ENCODE measurements at regions not wholly inside any gene's neighbourhood (a gene's known extent, or its start where the extent isn't known, plus 50 kb on each side); places are given as distances from the start of the nearest gene placed in this dataset.

GRCh38 chr21:39061766-39062165, 121.5 kb downstream of the PSMG1 start:
- no peaks in the 10 kb centered on the region for H3K36me3 ChIP-seq (replicated peaks; ENCODE audit: control insufficient read depth, insufficient read depth, low read length)
- H3K27me3 ChIP-seq (ENCODE audit: control insufficient read depth, insufficient read depth, low read length): no peaks in the 10 kb centered on the region
- no peak for DNase-seq
- H3K4me3 ChIP-seq (ENCODE audit: insufficient read depth, low read depth, low read length): no peak overlapping the region

- Histone ChIP-seq H3K4me3 (ENCODE audit: insufficient read depth, low read depth, low read length) (no peak overlapping the region), H3K27me3 (ENCODE audit: control insufficient read depth, insufficient read depth, low read length) (no peaks in the 10 kb centered on the region), H3K36me3 (replicated peaks; ENCODE audit: control insufficient read depth, insufficient read depth, low read length) (no peaks in the 10 kb centered on the region)
- DNase-seq: no peak
Measured at GRCh38 chr21:39060485-39061083, 122.7 kb downstream of the PSMG1 start.

GRCh38 chr21:39057121-39057520, 126.1 kb downstream of the PSMG1 start:
- DNase-seq: no peak
- no peaks in the 10 kb centered on the region for H3K27me3 ChIP-seq (ENCODE audit: control insufficient read depth, insufficient read depth, low read length)
- H3K4me3 ChIP-seq (ENCODE audit: insufficient read depth, low read depth, low read length): no peak overlapping the region
- H3K36me3 ChIP-seq (replicated peaks; ENCODE audit: control insufficient read depth, insufficient read depth, low read length): no peaks in the 10 kb centered on the region

- H3K27me3 ChIP-seq (ENCODE audit: control insufficient read depth, insufficient read depth, low read length): no peaks in the 10 kb centered on the region
- H3K4me3 ChIP-seq (ENCODE audit: insufficient read depth, low read depth, low read length): no peak overlapping the region
- no peak for DNase-seq
- H3K36me3 ChIP-seq (replicated peaks; ENCODE audit: control insufficient read depth, insufficient read depth, low read length): no peaks in the 10 kb centered on the region
Measured at GRCh38 chr21:39056636-39057035, 126.6 kb downstream of the PSMG1 start.

GRCh38 chr21:39055167-39055767, 128.0 kb downstream of the PSMG1 start:
- no peaks in the 10 kb centered on the region for H3K36me3 ChIP-seq (replicated peaks; ENCODE audit: control insufficient read depth, insufficient read depth, low read length)
- no peak for DNase-seq

GRCh38 chr21:39054066-39054465, 129.2 kb downstream of the PSMG1 start:
- Histone ChIP-seq H3K27me3 (ENCODE audit: control insufficient read depth, insufficient read depth, low read length) (no peaks in the 10 kb centered on the region), H3K36me3 (replicated peaks; ENCODE audit: control insufficient read depth, insufficient read depth, low read length) (no peaks in the 10 kb centered on the region), H3K4me3 (ENCODE audit: insufficient read depth, low read depth, low read length) (no peak overlapping the region)
- no peak for DNase-seq

More at GRCh38 chr21:39055167-39055767, 128.0 kb downstream of the PSMG1 start:
- H3K4me3 ChIP-seq (ENCODE audit: insufficient read depth, low read depth, low read length): no peak overlapping the region
- no peaks in the 10 kb centered on the region for H3K27me3 ChIP-seq (ENCODE audit: control insufficient read depth, insufficient read depth, low read length)

- Histone ChIP-seq H3K27me3 (ENCODE audit: control insufficient read depth, insufficient read depth, low read length) (no peaks in the 10 kb centered on the region), H3K36me3 (replicated peaks; ENCODE audit: control insufficient read depth, insufficient read depth, low read length) (no peaks in the 10 kb centered on the region), H3K4me3 (ENCODE audit: insufficient read depth, low read depth, low read length) (no peak overlapping the region)
- no peak for DNase-seq
Measured at GRCh38 chr21:39053126-39053525, 130.1 kb downstream of the PSMG1 start.

GRCh38 chr21:39052718-39053117, 130.5 kb downstream of the PSMG1 start:
- DNase-seq: no peak
- Histone ChIP-seq H3K36me3 (replicated peaks; ENCODE audit: control insufficient read depth, insufficient read depth, low read length) (no peaks in the 10 kb centered on the region), H3K4me3 (ENCODE audit: insufficient read depth, low read depth, low read length) (no peak overlapping the region), H3K27me3 (ENCODE audit: control insufficient read depth, insufficient read depth, low read length) (no peaks in the 10 kb centered on the region)

- H3K36me3 ChIP-seq (replicated peaks; ENCODE audit: control insufficient read depth, insufficient read depth, low read length): no peaks in the 10 kb centered on the region
- no peak overlapping the region for H3K4me3 ChIP-seq (ENCODE audit: insufficient read depth, low read depth, low read length)
- H3K27me3 ChIP-seq (ENCODE audit: control insufficient read depth, insufficient read depth, low read length): no peaks in the 10 kb centered on the region
- no peak for DNase-seq
Measured at GRCh38 chr21:39051588-39051949, 131.7 kb downstream of the PSMG1 start.

- no peaks in the 10 kb centered on the region for H3K36me3 ChIP-seq (replicated peaks; ENCODE audit: control insufficient read depth, insufficient read depth, low read length)
- H3K4me3 ChIP-seq (ENCODE audit: insufficient read depth, low read depth, low read length): no peak overlapping the region
- DNase-seq: no peak
- H3K27me3 ChIP-seq (ENCODE audit: control insufficient read depth, insufficient read depth, low read length): no peaks in the 10 kb centered on the region
Measured at GRCh38 chr21:39050841-39051587, 132.2 kb downstream of the PSMG1 start.

GRCh38 chr21:39048574-39048973, 134.7 kb downstream of the PSMG1 start:
- no peak for DNase-seq
- Histone ChIP-seq H3K27me3 (ENCODE audit: control insufficient read depth, insufficient read depth, low read length) (no peaks in the 10 kb centered on the region), H3K36me3 (replicated peaks; ENCODE audit: control insufficient read depth, insufficient read depth, low read length) (no peaks in the 10 kb centered on the region), H3K4me3 (ENCODE audit: insufficient read depth, low read depth, low read length) (no peak overlapping the region)

GRCh38 chr21:39048064-39048463, 135.2 kb downstream of the PSMG1 start:
- DNase-seq: peak; percentile 86
- H3K36me3 ChIP-seq (replicated peaks; ENCODE audit: control insufficient read depth, insufficient read depth, low read length): no peaks in the 10 kb centered on the region
- H3K27me3 ChIP-seq (ENCODE audit: control insufficient read depth, insufficient read depth, low read length): no peaks in the 10 kb centered on the region
- no peak overlapping the region for H3K4me3 ChIP-seq (ENCODE audit: insufficient read depth, low read depth, low read length)

GRCh38 chr21:39047046-39047445, 136.2 kb downstream of the PSMG1 start:
- Histone ChIP-seq H3K27me3 (ENCODE audit: control insufficient read depth, insufficient read depth, low read length) (no peaks in the 10 kb centered on the region), H3K4me3 (ENCODE audit: insufficient read depth, low read depth, low read length) (no peak overlapping the region), H3K36me3 (replicated peaks; ENCODE audit: control insufficient read depth, insufficient read depth, low read length) (no peaks in the 10 kb centered on the region)
- no peak for DNase-seq

GRCh38 chr21:39046236-39046916, 136.9 kb downstream of the PSMG1 start:
- Histone ChIP-seq H3K27me3 (ENCODE audit: control insufficient read depth, insufficient read depth, low read length) (no peaks in the 10 kb centered on the region), H3K4me3 (ENCODE audit: insufficient read depth, low read depth, low read length) (no peak overlapping the region), H3K36me3 (replicated peaks; ENCODE audit: control insufficient read depth, insufficient read depth, low read length) (no peaks in the 10 kb centered on the region)
- DNase-seq: no peak

GRCh38 chr21:39041816-39042215, 141.4 kb downstream of the PSMG1 start:
- no peaks in the 10 kb centered on the region for H3K27me3 ChIP-seq (ENCODE audit: control insufficient read depth, insufficient read depth, low read length)
- DNase-seq: no peak
- H3K36me3 ChIP-seq (replicated peaks; ENCODE audit: control insufficient read depth, insufficient read depth, low read length): no peaks in the 10 kb centered on the region
- no peak overlapping the region for H3K4me3 ChIP-seq (ENCODE audit: insufficient read depth, low read depth, low read length)

All from H7 (cell line).